ENCODE measurements at regions not wholly inside any gene's neighbourhood (a gene's known extent, or its start where the extent isn't known, plus 50 kb on each side); places are given as distances from the start of the nearest gene placed in this dataset.

GRCh38 chr5:113846941-113847340, 333.4 kb downstream of the YTHDC2 start:
- TF ChIP-seq CTCF (IDR thresholded peaks at IDR 0.05) (no peak), POLR2A (IDR thresholded peaks at IDR 0.05) (no peak)
